ENCODE measurements at regions not wholly inside any gene's neighbourhood (a gene's known extent, or its start where the extent isn't known, plus 50 kb on each side); places are given as distances from the start of the nearest gene placed in this dataset.

GRCh38 chr16:81185416-81185815, 53.1 kb upstream of the BCO1 start:
- no peak for DNase-seq

GRCh38 chr16:81181013-81181720, 57.3 kb upstream of the BCO1 start:
- DNase-seq, result peak; percentile 94

- no peak for DNase-seq
These were observed 57.9 kb upstream of the BCO1 start for GRCh38 chr16:81180578-81180977.

GRCh38 chr16:81179219-81179618, 59.3 kb upstream of the BCO1 start:
- no peak for DNase-seq

- peak; percentile 77 for DNase-seq
These were observed 63.1 kb upstream of the BCO1 start for GRCh38 chr16:81175325-81175891.

- peak; percentile 61 for DNase-seq
These were observed 63.7 kb upstream of the BCO1 start for GRCh38 chr16:81174644-81175324.

GRCh38 chr16:81172769-81173658, 65.5 kb upstream of the BCO1 start:
- DNase-seq, result no peak

DNA sequence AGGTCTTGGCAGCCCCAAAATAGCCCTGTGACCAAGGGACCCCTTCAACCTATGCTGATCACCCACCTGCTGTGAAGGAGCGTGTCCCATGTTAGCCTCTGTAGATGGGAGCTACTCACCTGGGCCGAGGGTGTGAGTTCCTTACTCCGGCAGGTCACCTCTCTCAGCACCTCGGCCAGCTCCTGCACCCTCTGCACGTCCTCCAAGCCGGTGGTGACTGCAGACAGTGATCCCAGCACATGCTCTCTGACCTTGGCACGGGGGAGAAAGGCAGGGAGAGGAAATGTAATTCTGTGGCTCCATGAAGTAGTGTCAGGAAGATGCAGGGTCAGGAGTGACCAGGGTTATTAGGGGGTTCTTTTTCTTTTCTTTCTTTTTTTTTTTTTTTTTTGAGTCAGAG, 67.7 kb upstream of the BCO1 start:
- DNase-seq, result no peak

DNA sequence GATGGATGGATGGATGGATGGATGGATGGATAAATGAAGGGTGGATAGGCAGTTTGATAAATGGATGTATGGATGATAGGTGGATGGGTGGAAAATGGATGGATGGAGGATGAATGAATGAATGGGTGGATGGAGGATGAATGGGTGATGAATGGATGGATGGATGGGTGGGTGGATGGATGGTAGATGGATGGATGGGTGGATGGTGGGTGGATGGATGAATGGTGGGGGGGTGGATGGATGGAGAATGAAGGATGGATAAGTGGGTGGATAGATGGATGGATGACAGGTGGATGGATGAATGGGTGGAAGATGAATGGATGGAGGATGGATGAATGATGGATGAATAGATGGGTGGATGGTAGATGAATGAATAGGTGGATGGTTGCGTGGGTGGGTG, 70.1 kb upstream of the BCO1 start:
- DNase-seq, result no peak

- DNase-seq, result no peak
These were observed 70.6 kb upstream of the BCO1 start for GRCh38 chr16:81167851-81168250.

- no peak for DNase-seq
These were observed 70.5 kb upstream of the GCSH start for GRCh38 chr16:81166417-81167300.

DNA sequence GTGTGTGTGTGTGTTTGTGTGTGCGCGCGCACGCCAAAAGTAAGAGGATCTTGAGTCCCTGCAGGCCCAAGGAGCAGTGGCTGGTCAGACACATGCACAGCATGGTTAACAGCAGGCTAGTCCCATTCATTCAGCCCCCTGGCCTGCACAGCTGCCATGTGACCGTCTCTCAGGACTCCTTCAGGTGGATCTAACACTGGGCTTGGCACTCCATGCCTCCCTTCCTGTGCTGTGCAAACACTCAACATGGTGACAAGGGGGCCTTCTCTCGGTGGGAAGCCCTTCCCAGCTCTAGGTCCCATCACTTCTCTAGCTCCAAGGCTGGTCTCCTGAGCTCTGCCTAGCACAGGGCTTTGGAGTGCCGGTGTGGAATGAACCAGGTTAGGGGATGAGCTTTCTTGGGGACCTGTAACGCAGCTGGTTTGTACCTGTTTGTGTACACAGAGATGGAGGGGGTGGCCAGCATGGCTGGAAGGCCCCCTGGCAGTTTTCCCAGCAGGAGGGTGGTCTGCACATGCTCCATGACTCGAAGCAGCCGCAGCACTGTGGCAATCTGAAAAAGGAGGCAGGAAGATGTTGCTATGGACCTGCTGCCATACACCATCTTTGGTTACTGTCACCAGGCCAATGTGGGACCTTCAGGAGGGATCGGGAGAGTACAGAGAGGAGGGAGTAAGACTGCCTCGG, 69.4 kb upstream of the GCSH start:
- no peak for DNase-seq

DNA sequence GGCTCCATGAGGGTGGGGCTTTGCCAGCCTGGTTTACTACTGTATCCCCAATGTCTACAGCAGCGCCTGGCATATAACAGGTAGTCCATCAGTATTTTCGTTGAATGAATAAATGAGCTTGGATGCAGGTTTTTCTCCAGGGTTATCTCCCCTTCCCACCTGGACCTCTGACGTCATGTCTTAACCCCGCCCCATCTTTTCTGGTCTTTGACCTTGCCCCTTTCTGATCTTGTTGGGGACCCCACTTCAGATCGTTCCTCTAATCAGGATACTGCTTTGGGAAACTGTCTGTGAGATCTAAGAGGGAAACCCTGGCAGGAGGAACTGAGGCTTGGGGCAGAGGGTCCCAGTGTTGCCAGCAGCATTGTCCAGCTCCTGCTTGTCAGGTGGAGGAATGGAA, 68.8 kb upstream of the GCSH start:
- DNase-seq, result no peak

GRCh38 chr16:81164481-81164880, 68.3 kb upstream of the GCSH start:
- DNase-seq, result no peak

GRCh38 chr16:81163671-81164070, 67.5 kb upstream of the GCSH start:
- DNase-seq, result no peak

GRCh38 chr16:81158964-81159363, 62.8 kb upstream of the GCSH start:
- DNase-seq, result no peak

DNA sequence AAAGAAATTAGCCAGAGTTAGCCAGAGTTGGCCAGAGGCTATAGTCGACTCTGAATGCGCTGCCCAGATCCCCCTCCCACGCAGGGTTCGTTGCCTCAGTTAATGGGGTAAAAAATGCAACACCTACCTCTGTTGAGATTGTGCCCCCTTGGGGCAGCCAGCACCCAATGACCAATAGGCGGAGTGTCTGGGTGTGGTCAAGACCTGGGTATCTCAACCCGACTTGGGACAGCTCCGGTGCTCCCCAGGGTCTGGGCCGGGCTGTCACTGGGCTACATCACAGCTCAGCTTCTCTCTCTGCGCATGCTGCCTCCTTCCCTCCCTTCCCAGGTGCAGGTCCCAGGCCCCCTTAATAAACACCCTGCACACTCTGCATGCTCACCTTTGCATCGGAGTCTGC, 59.6 kb upstream of the GCSH start:
- DNase-seq, result no peak

GRCh38 chr16:81151648-81152310, 55.6 kb upstream of the GCSH start:
- DNase-seq, result no peak

DNA sequence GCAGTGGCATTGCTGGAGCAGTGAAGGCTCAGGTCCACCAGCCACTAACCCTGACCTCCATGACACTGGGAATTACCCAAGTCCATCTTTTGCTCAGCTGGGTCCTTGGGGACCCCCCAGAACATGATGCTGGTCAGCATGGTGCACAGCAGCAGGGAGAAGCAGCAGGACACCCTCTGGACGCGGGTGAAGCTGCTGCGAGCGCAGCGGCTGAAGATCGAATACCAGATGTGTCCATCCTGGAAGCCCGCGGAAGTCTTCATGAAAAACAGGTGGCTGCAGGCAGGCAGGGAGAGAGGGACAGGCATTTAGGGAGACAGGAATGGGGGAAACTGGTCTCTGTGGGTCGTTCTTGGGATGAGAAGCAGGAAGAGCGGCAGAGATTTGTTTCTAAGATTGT, 53.4 kb upstream of the GCSH start:
- no peak for DNase-seq

GRCh38 chr16:81148277-81148676, 52.1 kb upstream of the GCSH start:
- DNase-seq, result no peak
